GM21381 (cell line): ENCODE measurements at regions not wholly inside any gene's neighbourhood (a gene's known extent, or its start where the extent isn't known, plus 50 kb on each side); places are given as distances from the start of the nearest gene placed in this dataset.

Experiments used
- ATAC-seq: cut with Tn5 transposase; IDR thresholded peaks from one replicate; pipeline ENCODE4 v1.9.1; 2021; ENCODE audit warnings: mild to moderate bottlenecking, moderate library complexity; ENCODE audit not compliant: unreplicated experiment

DNA sequence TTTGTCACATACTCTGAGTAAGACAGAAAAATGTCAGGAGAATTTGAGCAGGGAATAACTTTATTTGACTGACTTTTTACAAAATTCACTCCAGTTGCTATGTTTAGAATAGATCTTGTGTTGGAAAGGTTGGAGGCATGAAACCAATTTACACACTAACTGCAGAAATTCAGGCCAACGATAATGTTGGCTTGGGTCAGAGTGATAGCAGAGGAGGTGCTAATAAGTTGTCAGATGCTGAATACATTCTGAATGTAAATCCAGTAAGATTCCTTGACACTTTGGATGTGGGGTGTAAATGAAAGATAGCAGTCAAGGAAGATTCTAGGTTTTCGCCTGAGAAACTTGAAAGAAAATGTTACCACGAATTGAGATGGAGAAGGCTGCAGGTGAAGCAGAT lies 502.5 kb upstream of the GHITM start:
- no peak for ATAC-seq

DNA sequence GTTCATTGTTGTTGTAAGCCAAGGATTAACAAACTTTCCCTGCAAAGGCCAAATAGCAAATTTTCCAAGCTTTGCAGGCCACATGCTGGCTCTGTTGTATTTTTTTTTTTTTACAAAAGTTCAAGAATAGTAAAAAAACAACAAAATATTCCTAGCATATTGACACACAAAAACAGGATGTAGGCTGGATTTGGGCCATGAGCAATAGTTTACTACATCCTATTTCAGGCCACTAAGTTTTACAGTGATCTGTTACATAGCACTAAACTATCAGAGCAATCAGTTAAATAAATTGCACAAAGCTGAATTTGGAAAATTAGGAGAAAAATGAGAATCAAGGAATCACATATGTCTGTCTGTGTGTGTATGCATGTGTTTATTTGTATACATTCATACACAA lies 491.8 kb upstream of the GHITM start:
- ATAC-seq = no peak

DNA sequence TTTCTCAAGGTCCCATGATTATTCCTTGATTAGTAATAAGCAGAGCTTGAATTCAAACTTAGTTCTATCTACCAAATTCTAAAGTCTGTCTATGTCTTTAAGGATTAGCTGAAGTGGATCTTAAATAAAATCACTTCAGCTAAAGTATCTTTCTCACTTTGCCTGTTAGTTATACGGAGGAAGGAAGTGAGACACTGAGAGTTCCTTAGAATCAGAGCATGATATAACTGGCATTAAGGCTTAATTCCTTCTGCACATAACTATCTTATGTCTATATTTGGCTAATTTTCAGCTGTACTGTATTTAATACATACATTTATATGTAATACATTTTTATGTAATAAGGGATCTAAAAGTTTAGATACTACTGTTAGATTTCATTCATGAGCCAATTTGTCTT lies 491.1 kb upstream of the GHITM start:
- ATAC-seq = no peak

DNA sequence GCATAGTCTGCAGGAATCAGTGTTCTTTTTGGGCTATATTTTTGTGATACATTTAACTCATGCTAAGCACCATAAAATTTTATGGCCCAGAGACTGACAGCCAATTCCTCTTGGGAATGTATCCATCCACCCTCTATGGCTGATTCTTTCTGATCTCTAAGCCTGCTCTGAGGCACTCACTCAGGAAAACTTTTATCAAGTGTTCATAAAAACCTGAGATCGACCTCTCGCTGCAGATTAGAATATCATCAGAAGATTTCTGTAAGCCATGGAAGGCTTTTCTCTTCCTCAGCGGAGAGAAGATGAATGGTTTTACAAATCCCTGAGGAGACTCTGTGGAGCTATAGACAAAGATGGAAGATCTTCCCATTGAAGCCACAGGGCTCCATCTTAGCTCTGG lies 489.8 kb upstream of the GHITM start:
- ATAC-seq = no peak

DNA sequence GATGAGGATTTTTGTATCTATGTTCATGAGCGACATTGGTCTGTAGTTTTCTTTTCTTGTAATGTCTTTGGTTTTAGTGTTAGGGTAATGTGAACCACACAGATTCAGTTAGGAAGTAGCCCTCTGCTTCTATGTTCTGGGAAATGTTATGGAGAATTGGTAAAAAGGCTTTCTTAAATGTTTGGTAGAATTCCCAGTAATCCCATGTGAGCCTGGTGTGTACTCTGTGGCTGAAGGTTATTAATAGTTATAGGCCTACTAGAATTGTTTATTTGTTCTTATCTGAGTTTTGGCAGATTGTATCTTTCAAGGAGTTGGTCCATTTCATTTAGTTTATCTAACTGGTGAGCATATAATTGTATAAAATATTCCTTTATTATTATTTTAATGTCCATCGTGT lies 484.6 kb upstream of the GHITM start:
- ATAC-seq = no peak

DNA sequence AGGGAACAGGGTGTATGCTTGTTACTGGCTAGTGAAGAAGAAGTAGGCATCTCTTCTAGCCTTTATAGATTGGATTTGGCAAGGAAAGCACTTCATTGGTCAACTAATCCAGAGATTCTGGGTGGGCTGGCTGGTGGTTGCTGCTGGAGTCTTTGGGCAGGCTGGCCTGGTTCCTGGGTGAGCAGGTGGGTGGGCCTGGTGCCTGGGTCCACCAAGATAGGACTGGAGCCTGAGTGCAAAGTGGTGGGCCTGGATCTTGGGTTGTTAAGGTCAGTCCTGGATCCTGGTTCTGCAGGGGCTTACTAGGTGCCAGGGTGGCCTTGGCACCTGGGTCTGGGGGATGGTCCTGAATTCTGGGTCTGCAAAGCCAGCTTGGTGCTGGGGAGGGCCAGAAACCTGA lies 482.4 kb upstream of the GHITM start:
- ATAC-seq = no peak

DNA sequence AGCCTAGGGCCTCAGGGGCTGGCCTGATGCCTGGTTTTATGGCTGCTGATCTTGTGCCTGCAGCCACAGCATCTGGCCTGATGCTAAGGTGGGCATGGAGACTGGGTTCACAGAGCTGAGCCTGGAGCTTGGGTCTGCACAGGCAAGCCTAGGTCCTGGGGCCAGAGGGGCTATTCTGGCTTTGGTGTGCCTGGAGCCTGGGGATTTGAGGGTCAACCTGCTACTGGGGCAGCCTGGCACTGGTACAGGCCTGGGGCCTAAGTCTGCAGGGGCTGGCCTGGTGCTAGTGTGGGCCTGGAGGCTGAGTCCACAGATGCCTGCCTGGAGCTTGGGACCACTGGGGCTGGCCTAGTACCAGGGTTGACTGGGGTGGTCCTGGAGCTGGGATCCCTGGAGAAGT lies 481.8 kb upstream of the GHITM start:
- ATAC-seq = no peak

DNA sequence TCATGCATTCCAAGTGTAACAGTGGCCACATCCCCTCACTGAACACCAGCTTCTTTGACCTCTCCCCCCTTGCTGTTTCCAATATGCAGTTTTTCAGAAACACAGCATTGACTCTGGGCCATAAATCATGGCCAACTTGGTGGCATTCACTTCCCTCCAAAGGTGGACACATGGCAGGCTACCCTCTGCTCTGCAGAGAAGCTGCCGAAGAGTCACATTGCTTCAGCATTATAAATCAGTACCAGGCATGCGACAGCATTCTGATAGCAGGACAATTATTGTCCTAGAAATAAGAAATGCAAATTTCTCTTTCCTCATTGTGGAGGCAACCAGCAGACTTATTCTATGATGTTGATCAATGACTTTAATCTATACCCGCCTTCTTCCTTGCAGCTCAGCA lies 475.4 kb upstream of the GHITM start:
- no peak for ATAC-seq

DNA sequence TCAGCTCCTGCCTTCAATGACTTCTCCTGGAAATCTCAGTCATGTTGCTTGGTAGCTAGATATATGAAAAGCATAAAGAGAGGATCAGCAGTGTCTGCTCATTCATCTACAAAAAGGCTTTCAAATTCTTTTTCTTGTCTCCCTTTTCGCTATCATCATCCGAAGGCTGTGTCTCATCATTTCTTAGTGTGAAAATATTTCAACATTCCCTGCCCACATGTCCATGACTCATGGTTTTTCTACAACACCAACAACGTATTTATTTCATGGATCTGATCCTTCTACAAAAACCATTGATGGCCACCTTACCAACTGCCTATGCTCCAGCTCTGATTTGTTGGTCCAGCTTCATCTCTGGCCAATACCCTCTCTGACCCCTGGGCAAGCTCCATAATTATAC lies 472.5 kb upstream of the GHITM start:
- ATAC-seq = no peak

DNA sequence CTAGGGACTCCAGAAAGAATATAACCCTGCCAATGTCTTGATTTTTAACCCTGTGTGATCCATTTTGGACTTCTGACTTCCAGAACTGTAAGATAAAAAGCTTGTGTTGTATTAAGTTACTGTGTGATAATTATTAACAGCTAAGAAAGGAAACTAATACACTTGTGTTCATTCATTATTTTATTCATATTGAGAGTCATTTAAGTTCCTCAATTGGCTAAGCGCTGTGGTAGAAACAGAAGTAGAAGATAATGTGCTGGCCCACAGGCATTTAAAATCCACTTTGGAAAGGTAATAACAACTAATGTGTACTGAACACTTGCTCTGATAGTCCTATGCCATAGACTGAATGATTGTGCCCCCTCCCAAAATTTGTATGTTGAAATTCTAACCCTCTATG lies 471.7 kb upstream of the GHITM start:
- ATAC-seq = no peak

DNA sequence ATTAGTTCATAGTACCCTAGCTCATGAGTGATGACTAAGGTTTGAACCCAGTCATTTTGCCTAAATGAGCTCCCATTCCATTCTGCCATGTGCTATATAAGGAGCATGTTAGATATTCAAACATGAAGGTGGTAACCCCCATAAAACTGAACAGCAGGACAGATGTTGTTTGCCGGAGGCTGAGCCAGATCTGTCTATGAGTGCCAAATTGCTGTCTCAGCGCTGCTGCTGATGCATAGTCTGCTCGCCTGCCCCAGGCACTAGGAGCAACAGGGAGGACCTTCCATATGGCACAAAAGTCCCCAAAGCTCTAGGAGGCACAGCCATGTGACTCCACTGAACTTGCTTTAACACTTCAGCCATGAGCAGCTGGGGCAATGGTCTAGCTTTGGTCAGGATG lies 466.0 kb upstream of the GHITM start:
- ATAC-seq = no peak

DNA sequence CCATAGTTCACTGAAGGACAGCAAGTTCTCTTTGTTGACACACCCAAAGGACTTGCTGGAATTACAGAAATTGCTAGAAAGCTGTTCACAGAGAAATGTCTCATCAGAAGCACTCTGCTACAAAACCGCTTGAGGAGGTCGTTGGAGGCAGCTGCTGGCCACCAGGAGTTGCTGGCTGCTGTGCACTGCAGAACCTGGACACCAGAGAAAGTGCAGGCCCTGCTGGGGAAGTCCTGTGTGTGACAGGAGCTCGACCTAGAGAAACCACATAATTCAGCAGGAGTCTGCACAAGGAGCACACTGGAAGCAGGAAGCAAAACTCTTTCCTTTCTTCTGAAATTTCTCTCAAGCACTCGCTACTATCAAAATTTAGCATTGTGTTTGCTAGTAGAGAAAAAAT lies 461.5 kb upstream of the GHITM start:
- no peak for ATAC-seq

DNA sequence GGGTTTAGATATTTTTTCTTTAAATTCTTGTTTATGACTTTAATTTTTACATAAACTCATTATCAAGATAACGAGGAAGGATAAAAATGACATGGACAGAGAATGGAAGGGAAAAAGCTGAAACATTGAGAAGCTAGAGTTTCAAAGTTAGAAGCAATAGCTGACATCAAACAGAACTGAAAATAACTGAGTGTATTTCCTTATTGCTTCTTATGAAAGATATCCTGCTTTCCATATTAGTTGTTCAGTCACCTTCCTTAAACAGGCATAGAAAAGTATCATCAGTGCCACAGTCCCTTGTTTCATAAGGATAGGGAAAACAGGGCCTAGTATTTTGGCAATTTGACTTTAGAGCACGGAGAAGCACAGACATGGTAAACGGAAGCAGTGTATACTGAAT lies 460.5 kb upstream of the GHITM start:
- ATAC-seq = no peak

DNA sequence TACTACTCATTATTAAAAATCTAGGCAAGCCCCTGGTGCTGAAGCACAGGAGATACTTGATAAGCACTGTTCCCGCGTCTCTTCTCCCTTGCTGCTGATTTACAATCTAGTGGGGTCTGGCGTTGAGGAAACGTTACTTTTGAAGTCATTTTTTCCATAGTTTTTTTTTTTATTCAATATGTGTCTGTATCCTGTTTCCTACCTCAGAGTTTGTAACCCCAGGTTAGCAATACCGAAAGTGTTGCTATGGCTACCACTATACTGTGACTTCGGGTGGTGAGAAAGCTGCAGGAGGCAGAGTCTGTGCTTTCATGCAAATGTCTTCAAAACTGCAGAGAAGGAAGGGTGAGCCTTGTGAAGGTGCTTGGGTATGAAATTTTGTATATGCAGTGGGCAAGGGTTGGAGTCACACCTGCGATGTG lies 458.8 kb upstream of the GHITM start:
- peak; percentile 99 for ATAC-seq

DNA sequence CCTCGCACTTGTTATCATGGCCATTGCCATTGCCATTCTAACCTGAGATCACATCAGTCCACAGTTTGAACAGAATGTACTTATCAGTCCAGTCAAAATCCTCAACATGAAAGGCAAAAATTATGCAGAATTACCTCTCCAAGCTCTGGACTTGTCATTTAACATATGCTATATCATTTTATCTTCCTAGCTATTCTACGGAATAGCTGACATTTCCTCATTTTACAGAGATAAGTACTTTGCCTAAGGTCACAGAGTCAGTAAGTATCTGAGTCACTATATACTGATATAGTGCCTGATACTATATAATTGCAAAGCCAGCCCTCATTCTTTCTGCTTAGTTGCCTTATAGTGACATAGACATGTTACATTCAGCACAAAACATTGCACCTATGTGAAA lies 456.9 kb upstream of the GHITM start:
- ATAC-seq = no peak

DNA sequence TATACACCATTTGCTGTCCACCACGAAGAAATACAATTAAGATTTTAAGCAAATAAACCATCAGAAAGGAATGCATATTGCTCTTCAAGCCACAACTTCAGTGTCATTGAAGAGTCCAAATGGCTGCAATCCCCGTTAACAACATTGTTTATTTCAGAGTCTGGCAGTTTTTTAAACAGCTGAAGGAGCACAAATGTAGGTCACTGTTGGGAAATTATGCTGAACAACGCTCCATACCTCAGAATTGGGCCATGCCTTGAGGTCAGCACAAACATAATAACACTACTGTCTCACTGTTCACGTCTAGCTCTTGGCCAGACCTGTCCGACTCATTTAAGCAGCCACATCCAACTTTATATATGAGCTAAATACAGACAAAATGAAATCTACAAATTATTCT lies 453.9 kb upstream of the GHITM start:
- ATAC-seq = no peak

DNA sequence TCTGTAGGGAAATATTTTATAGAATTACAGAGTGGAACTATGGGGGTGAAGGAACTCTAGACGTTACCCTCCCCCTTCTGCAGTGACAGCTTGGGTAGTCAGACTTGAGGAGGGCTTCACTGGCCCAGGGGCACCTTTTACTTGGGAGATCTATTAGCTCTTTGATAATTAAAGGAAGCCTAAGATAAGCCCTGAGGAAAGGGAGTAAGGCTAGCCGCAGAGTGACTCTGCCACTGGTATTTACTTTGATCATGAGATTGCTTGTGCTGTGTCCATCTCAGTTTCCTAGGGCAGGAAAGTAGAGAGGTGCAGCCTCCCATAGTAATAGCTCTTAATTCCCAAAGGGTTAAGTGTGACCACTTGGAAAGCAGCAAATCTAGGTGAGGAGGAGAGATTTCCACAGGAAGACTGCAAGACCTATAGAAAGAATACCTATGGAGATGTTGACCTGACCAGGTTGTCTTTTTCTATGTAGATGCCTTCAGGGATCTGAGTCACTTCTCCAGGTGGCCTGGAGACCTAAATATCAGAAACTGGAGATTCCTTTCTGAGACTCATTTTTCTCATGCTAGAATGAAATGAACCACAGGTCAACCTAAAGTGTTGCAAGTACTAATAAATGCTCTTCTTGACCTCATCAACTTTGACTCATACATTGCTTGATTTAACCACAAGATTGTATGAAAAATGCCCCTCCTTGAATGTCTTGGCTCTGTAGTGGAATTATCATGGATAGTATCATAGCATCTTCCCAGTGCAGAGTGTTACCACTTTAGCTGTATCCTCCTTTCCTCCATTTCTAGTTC lies 447.3 kb upstream of the GHITM start:
- no peak for ATAC-seq

DNA sequence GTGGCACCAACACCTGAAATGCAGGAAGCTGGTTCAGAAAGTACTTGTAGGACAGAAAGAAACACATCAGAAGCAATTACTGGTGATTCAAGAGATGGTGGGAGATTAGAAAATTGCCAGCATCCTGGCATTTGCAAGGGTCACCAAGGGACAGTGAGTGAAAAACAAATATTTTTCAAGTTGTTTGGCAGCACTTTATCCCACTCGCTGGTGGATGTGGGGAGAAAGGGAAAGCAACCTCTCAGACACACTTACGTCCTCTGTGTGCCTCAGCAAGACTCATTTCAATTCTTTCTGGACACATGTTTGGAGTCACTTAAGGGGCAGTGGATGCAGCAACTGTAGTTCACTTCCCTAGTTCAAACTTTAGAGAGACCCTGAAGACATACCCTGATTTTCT lies 440.4 kb upstream of the GHITM start:
- no peak for ATAC-seq

DNA sequence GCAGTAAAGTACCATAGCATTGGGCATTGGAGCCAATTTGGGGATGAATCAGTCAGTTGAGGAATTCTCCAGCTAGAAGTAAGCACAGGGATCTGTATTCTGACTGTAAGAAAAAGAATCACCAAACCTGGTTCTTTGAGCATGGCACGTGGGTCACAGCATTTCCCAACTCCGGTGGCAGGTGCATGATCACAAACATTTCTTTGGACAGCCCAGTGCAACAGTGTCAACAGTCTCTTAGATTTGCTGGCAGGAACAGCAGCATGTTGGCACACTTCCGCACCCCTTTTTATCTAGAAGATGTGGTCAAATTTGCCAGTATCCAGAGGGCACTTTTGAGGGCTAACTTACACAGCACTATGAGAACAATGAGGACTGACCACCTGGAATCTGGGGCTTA lies 437.5 kb upstream of the GHITM start:
- ATAC-seq = no peak

DNA sequence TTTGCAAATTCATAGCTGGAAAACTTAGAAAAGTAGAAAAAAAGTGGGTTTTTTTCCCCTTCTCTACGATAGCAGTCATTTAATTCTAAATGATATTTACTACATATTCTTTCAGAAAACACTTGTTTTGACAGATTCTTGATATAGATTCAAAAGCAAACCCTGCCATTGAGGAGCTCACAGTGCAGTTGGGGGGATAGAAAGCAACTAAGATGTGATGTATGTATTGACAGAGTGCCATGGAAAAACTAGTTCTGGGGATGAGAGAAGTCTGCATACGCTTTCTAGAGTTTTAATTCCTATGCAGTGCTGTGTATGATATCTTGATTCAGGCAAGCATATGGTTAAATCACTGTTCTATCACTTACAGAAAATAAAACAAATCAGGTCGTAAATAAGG lies 436.6 kb upstream of the GHITM start:
- ATAC-seq = no peak

DNA sequence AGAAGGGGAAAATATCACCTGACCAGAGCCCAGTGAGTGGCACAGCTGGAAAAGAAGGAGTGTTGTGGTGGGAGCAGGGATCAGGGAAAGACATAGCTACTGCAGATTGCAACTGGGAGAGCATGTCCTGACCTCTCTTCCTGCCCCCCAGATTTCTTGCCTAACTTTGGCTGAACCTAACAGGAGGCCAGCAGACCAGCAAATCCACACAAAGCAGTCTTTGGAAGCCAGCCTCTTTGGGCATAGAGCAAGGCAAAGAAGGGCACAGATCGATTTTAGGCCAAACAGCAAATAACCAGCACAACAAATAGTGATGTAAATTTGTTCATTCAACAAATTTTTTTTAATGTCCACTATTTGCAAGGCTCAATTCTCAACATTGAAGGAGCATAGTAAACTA lies 433.2 kb upstream of the GHITM start:
- no peak for ATAC-seq

DNA sequence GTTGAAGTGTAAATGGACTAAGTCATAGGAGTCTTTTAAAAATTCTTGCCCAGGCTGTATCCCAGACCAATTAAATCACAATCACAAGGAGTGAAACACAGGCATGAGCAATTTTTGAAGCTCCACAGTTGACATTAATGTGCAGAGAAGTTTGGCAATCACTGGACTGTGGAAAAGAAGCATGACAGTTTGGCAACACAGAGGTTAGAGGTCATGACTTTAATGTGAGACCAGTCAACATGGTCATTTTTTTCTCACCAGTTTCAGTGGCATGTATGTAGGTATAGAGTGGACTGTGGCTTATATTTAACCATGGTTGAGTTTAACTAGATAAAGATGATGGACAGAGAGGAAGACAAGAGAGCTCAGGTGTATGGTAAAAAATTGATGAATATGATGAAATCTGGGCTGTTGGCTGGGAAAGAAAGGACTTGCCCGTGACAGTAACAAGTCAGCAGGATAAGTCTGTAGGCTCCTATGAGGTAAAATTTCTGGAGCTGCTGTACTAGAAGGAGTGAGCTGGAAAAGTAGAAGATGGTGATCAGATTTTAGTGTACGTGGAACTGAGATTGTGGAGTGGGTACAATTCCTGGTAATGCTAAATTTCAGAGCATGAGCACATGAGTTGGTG lies 432.2 kb upstream of the GHITM start:
- ATAC-seq = no peak

DNA sequence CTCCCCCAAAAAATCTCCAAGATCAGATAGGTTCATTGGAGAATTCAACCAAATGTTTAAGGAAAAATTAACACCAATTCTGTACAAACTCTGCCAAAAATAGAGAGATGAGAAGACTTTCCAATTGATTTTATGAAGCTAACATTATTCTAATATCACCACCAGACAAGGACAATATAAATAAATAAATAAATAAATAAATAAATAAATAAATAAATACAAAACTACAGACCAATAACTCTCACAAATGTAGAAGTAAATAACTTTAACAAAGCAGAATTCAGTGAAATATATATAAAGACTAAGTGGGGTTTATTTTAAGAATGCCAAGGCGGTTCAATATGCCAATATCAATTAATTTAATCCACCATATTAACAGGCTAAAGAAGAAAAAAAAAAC lies 425.9 kb upstream of the GHITM start:
- ATAC-seq = no peak
